ENCODE measurements at regions not wholly inside any gene's neighbourhood (a gene's known extent, or its start where the extent isn't known, plus 50 kb on each side); places are given as distances from the start of the nearest gene placed in this dataset.

GRCh38 chr15:93987068-93987467, 244.3 kb upstream of the MCTP2 start:
- H3K4me2 ChIP-seq (ENCODE audit: low read depth, low read length), result no peak overlapping the region
- no peaks in the 10 kb centered on the region for H4K20me1 ChIP-seq (ENCODE audit: insufficient read depth, low read length)
- in situ Hi-C loops (cut with MboI; ENCODE audit: low sequenced_read_pairs), result no loop called here
- H2AK9ac ChIP-seq (replicated peaks; ENCODE audit: low read depth, low read length, poor library complexity), result no peak overlapping the region
- intact Hi-C loops (cut with micrococcal nuclease), result no loop called here
- H4K5ac ChIP-seq (ENCODE audit: low read depth, low read length), result no peak overlapping the region
- BruUV-seq (replicated peaks), result no TSS peak
- H3K27me3 ChIP-seq (ENCODE audit: control insufficient read depth, insufficient read depth, low read length), result no peaks in the 10 kb centered on the region
- CTCF ChIA-PET, result no interaction called here
- H2AK5ac ChIP-seq (ENCODE audit: low read depth, low read length), result no peak overlapping the region
- H3K79me1 ChIP-seq (ENCODE audit: low read depth in 1 of 2, low read length in 2 of 2), result no peaks in the 10 kb centered on the region
- H2BK5ac ChIP-seq (ENCODE audit: low read depth, low read length, poor library complexity, severe bottlenecking), result no peak overlapping the region
- no peak overlapping the region for H2BK20ac ChIP-seq (ENCODE audit: low read depth, low read length)
- no peak overlapping the region for H2BK15ac ChIP-seq (ENCODE audit: low read depth, low read length)
- no peak overlapping the region for H3K18ac ChIP-seq (ENCODE audit: low read depth, low read length)
- dilution Hi-C loops (cut with HindIII; ENCODE audit: low sequenced_read_pairs, unreplicated experiment), result no loop called here
- H3K4ac ChIP-seq (ENCODE audit: low read depth, low read length), result no peak overlapping the region
- POLR2A ChIA-PET (ENCODE audit: unreplicated experiment), result no interaction called here
- no peak overlapping the region for H4K91ac ChIP-seq (ENCODE audit: insufficient read depth, low read depth, low read length)
- no peak overlapping the region for H2AFZ ChIP-seq (replicated peaks; ENCODE audit: low read length, poor library complexity)
- H3K9me1 ChIP-seq (ENCODE audit: insufficient read depth, low read length), result no peaks in the 10 kb centered on the region
- H3K4me3 ChIP-seq (ENCODE audit: insufficient read depth, low read depth, low read length), result no peak overlapping the region
- DNase-seq (no peak), ATAC-seq (ENCODE audit: low read depth) (no peak)
- H3K9me3 ChIP-seq (ENCODE audit: control insufficient read depth, insufficient read depth, low read length), result peaks cover 15% of the 10 kb centered on the region
- WGBS, 2 experiments (ENCODE audit: extremely low coverage in 2 of 2, insufficient read length in 1 of 2), result 76% methylated on average over 3 of the region's 5 CpGs; no CpG with 5 or more reads in 1 of the 2 experiments
- H3K56ac ChIP-seq (ENCODE audit: extremely low read depth, insufficient read depth, low read length), result no peak overlapping the region
- no peak overlapping the region for H3K14ac ChIP-seq (replicated peaks; ENCODE audit: low read depth, low read length)
- H3K4me1 ChIP-seq (ENCODE audit: control insufficient read depth, insufficient read depth, low read length), result no peaks in the 10 kb centered on the region
- no peak overlapping the region for H4K8ac ChIP-seq (ENCODE audit: low read depth in 2 of 2, low read length in 2 of 2)
- no peaks in the 10 kb centered on the region for H3K36me3 ChIP-seq (ENCODE audit: control insufficient read depth, insufficient read depth, low read length)
- TF ChIP-seq CHD1 (IDR thresholded peaks at IDR 0.05; ENCODE audit: low read depth, low read length) (no peak), RAD21 (IDR thresholded peaks at IDR 0.05; ENCODE audit: low read length) (no peak), SMC3 (IDR thresholded peaks at IDR 0.05; ENCODE audit: low read depth, low read length) (no peak), POLR2A (IDR thresholded peaks at IDR 0.05; ENCODE audit: low read depth, low read length) (no peak), MAZ (IDR thresholded peaks at IDR 0.05; ENCODE audit: borderline replicate concordance, low read depth, low read length) (no peak), MAFK (IDR thresholded peaks at IDR 0.05; ENCODE audit: low read depth, low read length) (no peak), NFE2L2 (IDR thresholded peaks at IDR 0.05; ENCODE audit: low read depth, low read length) (no peak), RFX5 (IDR thresholded peaks at IDR 0.05; ENCODE audit: low read depth, low read length) (no peak), ELK1 (IDR thresholded peaks at IDR 0.05; ENCODE audit: borderline replicate concordance, low read depth, low read length) (no peak), CEBPB (IDR thresholded peaks at IDR 0.05; ENCODE audit: low read depth, low read length) (no peak), BHLHE40 (IDR thresholded peaks at IDR 0.05; ENCODE audit: low read depth, low read length) (no peak), FOS (IDR thresholded peaks at IDR 0.05; ENCODE audit: low read depth, low read length) (no peak), MXI1 (IDR thresholded peaks at IDR 0.05; ENCODE audit: borderline replicate concordance, low read depth, low read length) (no peak), RCOR1 (IDR thresholded peaks at IDR 0.05; ENCODE audit: insufficient replicate concordance, low read length) (no peak)
- TF ChIP-seq, protein P1, sequence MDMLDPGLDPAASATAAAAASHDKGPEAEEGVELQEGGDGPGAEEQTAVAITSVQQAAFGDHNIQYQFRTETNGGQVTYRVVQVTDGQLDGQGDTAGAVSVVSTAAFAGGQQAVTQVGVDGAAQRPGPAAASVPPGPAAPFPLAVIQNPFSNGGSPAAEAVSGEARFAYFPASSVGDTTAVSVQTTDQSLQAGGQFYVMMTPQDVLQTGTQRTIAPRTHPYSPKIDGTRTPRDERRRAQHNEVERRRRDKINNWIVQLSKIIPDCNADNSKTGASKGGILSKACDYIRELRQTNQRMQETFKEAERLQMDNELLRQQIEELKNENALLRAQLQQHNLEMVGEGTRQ (IDR thresholded peaks at IDR 0.05; ENCODE audit: low read depth, low read length), result no peak
- TF ChIP-seq, protein P2, sequence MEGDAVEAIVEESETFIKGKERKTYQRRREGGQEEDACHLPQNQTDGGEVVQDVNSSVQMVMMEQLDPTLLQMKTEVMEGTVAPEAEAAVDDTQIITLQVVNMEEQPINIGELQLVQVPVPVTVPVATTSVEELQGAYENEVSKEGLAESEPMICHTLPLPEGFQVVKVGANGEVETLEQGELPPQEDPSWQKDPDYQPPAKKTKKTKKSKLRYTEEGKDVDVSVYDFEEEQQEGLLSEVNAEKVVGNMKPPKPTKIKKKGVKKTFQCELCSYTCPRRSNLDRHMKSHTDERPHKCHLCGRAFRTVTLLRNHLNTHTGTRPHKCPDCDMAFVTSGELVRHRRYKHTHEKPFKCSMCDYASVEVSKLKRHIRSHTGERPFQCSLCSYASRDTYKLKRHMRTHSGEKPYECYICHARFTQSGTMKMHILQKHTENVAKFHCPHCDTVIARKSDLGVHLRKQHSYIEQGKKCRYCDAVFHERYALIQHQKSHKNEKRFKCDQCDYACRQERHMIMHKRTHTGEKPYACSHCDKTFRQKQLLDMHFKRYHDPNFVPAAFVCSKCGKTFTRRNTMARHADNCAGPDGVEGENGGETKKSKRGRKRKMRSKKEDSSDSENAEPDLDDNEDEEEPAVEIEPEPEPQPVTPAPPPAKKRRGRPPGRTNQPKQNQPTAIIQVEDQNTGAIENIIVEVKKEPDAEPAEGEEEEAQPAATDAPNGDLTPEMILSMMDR (conservative IDR thresholded peaks at IDR 0.05; ENCODE audit: low read depth, low read length), result no peak
- H2BK120ac ChIP-seq (ENCODE audit: low read depth, low read length), result no peak overlapping the region
- no peak overlapping the region for H3K9ac ChIP-seq (ENCODE audit: low read depth, low read length)
- no peak overlapping the region for H3K23ac ChIP-seq (ENCODE audit: low read depth, low read length)
- H3K27ac ChIP-seq (ENCODE audit: insufficient read depth, low read length), result no peak overlapping the region
